Trophoblast cell (in vitro differentiated cells and primary cell): ENCODE measurements at regions not wholly inside any gene's neighbourhood (a gene's known extent, or its start where the extent isn't known, plus 50 kb on each side); places are given as distances from the start of the nearest gene placed in this dataset.

ENCODE experiments used
- DNase-seq, 2 donors: peaks; one replicate each; pipeline ENCODE4 v3.0.0-alpha.2; 2016
- H2AFZ ChIP-seq: 2 replicates; pipeline ENCODE4 v1.6.1; 2013; ENCODE audit warnings: low read length, moderate library complexity, mild to moderate bottlenecking; ENCODE audit not compliant: insufficient read depth, poor library complexity
- H2AK5ac ChIP-seq: 2 replicates; pipeline ENCODE4 v1.6.1; 2013; ENCODE audit warnings: mild to moderate bottlenecking, low read length
- H2BK120ac ChIP-seq: 2 replicates; pipeline ENCODE4 v1.6.1; 2013; ENCODE audit warnings: low read length, mild to moderate bottlenecking, moderate library complexity; ENCODE audit not compliant: insufficient read depth, poor library complexity
- H2BK12ac ChIP-seq: 2 replicates; pipeline ENCODE4 v1.6.1; 2013; ENCODE audit warnings: mild to moderate bottlenecking, low read length, moderate library complexity
- H2BK5ac ChIP-seq: 2 replicates; pipeline ENCODE4 v1.6.1; 2013; ENCODE audit warnings: low read length, low read depth, moderate library complexity, mild to moderate bottlenecking; ENCODE audit not compliant: poor library complexity
- H3K14ac ChIP-seq: 2 replicates; pipeline ENCODE4 v1.6.1; 2013; ENCODE audit warnings: mild to moderate bottlenecking, low read length
- H3K18ac ChIP-seq: 2 replicates; pipeline ENCODE4 v1.6.1; 2013; ENCODE audit warnings: mild to moderate bottlenecking, low read length
- H3K23ac ChIP-seq: 2 replicates; pipeline ENCODE4 v1.6.1; 2013; ENCODE audit warnings: low read length
- H3K27ac ChIP-seq: 2 replicates; pipeline ENCODE4 v1.5.1; 2013; ENCODE audit warnings: low read depth, mild to moderate bottlenecking, inconsistent platforms, low read length, moderate library complexity
- H3K27me3 ChIP-seq: 2 replicates; pipeline ENCODE4 v1.6.1; 2013; ENCODE audit warnings: inconsistent platforms, mild to moderate bottlenecking, low read length, moderate library complexity; ENCODE audit not compliant: insufficient read depth
- H3K36me3 ChIP-seq, 2 experiments: 1 replicate in 1 of 2; 2 replicates in 1 of 2; pipeline ENCODE4 v1.6.1; 2013; ENCODE audit warnings: low read length in 2 of 2, mild to moderate bottlenecking in 2 of 2, moderate library complexity in 1 of 2; ENCODE audit not compliant: insufficient read depth in 2 of 2, control insufficient read depth in 1 of 2
- H3K4ac ChIP-seq: 2 replicates; pipeline ENCODE4 v1.6.1; 2013; ENCODE audit warnings: low read depth, mild to moderate bottlenecking, low read length, moderate library complexity
- H3K4me1 ChIP-seq, 2 experiments: 1 replicate in 1 of 2; 2 replicates in 1 of 2; pipeline ENCODE4 v1.6.1; 2013; ENCODE audit warnings: low read length in 2 of 2, mild to moderate bottlenecking in 2 of 2, moderate library complexity in 1 of 2; ENCODE audit not compliant: insufficient read depth in 2 of 2, control insufficient read depth in 1 of 2
- H3K4me2 ChIP-seq: 2 replicates; pipeline ENCODE4 v1.6.1; 2013; ENCODE audit warnings: inconsistent platforms, mild to moderate bottlenecking, low read length, moderate library complexity
- H3K4me3 ChIP-seq: 2 replicates; pipeline ENCODE4 v1.5.1; 2013; ENCODE audit warnings: mild to moderate bottlenecking, low read depth, low read length, inconsistent platforms
- H3K79me1 ChIP-seq: one replicate; pipeline ENCODE4 v1.6.1; 2013; ENCODE audit warnings: low read length
- H3K79me2 ChIP-seq: 2 replicates; pipeline ENCODE4 v1.6.1; 2013; ENCODE audit warnings: low read length, mild to moderate bottlenecking; ENCODE audit not compliant: control insufficient read depth, insufficient read depth, poor library complexity
- H3K9ac ChIP-seq: 2 replicates; pipeline ENCODE4 v1.6.1; 2013; ENCODE audit warnings: mild to moderate bottlenecking, low read length
- H3K9me3 ChIP-seq: 2 replicates; pipeline ENCODE4 v1.6.1; 2013; ENCODE audit warnings: low read depth, mild to moderate bottlenecking, control low read depth, inconsistent platforms, low read length; ENCODE audit not compliant: insufficient read depth
- H4K12ac ChIP-seq: 2 replicates; pipeline ENCODE4 v1.6.1; 2013; ENCODE audit warnings: low read depth, mild to moderate bottlenecking, low read length, moderate library complexity
- H4K8ac ChIP-seq: 2 replicates; pipeline ENCODE4 v1.6.1; 2013; ENCODE audit warnings: low read depth, mild to moderate bottlenecking, low read length, moderate library complexity
- H4K91ac ChIP-seq: one replicate; pipeline ENCODE4 v1.6.1; 2013; ENCODE audit warnings: low read depth, mild to moderate bottlenecking, low read length, moderate library complexity
- WGBS: extraction: QIAGEN DNeasy Blood & Tissue Kit; methylation state at CpG from one replicate; pipeline ENCODE4 v1.1.7; 2013; ENCODE audit warnings: missing lambda C conversion rate; ENCODE audit not compliant: insufficient read length, insufficient coverage; ENCODE audit errors: extremely low coverage; 5-methylcytosine and 5-hydroxymethylcytosine counted together

- Histone ChIP-seq H3K18ac (no peak overlapping the region), H3K4me2 (no peak overlapping the region), H4K12ac (no peak overlapping the region), H3K9me3 (peaks cover 1% of the 10 kb centered on the region), H3K4ac (no peak overlapping the region), H4K91ac (no peak overlapping the region), H3K36me3 (no peaks in the 10 kb centered on the region), H3K4me1 (no peaks in the 10 kb centered on the region), H3K14ac (no peak overlapping the region), H2BK120ac (no peak overlapping the region), H2BK12ac (no peak overlapping the region), H3K79me2 (no peaks in the 10 kb centered on the region), H2AK5ac (no peak overlapping the region), H3K9ac (no peak overlapping the region), H3K27me3 (peaks cover 7% of the 10 kb centered on the region), H2AFZ (no peak overlapping the region), H3K27ac (no peak overlapping the region), H2BK5ac (no peak overlapping the region), H3K23ac (peak overlapping the region; percentile 72), H3K4me3 (no peak overlapping the region), H3K79me1 (no peaks in the 10 kb centered on the region), H4K8ac (no peak overlapping the region)
- no CpG with 5 or more reads among the region's 9 CpGs for WGBS
- DNase-seq = peak; percentile 27 to 35
These were observed 189.3 kb downstream of the TM9SF2 start for GRCh38 chr13:99690426-99691174.

- H3K4me1 ChIP-seq = no peaks in the 10 kb centered on the region
- H4K8ac ChIP-seq = no peak overlapping the region
- no peak overlapping the region for H2AK5ac ChIP-seq
- H2AFZ ChIP-seq = no peak overlapping the region
- H2BK12ac ChIP-seq = no peak overlapping the region
- no peak overlapping the region for H3K14ac ChIP-seq
- H3K27me3 ChIP-seq = peaks cover 7% of the 10 kb centered on the region
- H3K79me1 ChIP-seq = no peaks in the 10 kb centered on the region
- H3K4me3 ChIP-seq = no peak overlapping the region
- no CpG with 5 or more reads among the region's 6 CpGs for WGBS
- H3K27ac ChIP-seq = no peak overlapping the region
- no peak overlapping the region for H3K4me2 ChIP-seq
- peaks cover 1% of the 10 kb centered on the region for H3K9me3 ChIP-seq
- H3K18ac ChIP-seq = no peak overlapping the region
- H3K79me2 ChIP-seq = no peaks in the 10 kb centered on the region
- H3K9ac ChIP-seq = no peak overlapping the region
- no peak overlapping the region for H4K12ac ChIP-seq
- no peak overlapping the region for H2BK5ac ChIP-seq
- no peak overlapping the region for H4K91ac ChIP-seq
- DNase-seq = no peak
- no peak overlapping the region for H2BK120ac ChIP-seq
- no peak overlapping the region for H3K4ac ChIP-seq
- H3K23ac ChIP-seq = no peak overlapping the region
- no peaks in the 10 kb centered on the region for H3K36me3 ChIP-seq
These were observed 188.7 kb downstream of the TM9SF2 start for GRCh38 chr13:99689955-99690354.

- no peak overlapping the region for H3K4me2 ChIP-seq
- no peak overlapping the region for H3K27ac ChIP-seq
- no CpG with 5 or more reads among the region's 4 CpGs for WGBS
These were observed 187.5 kb downstream of the TM9SF2 start for GRCh38 chr13:99688776-99689175.

GRCh38 chr13:99687723-99688397 is 186.6 kb downstream of the TM9SF2 start:
- no peaks in the 10 kb centered on the region for H3K79me2 ChIP-seq
- H3K27me3 ChIP-seq = peaks cover 7% of the 10 kb centered on the region
- no peak overlapping the region for H3K9ac ChIP-seq
- no peaks in the 10 kb centered on the region for H3K79me1 ChIP-seq
- H3K18ac ChIP-seq = no peak overlapping the region
- no peak overlapping the region for H3K4me3 ChIP-seq
- no peak overlapping the region for H4K8ac ChIP-seq
- H2BK12ac ChIP-seq = no peak overlapping the region
- H3K27ac ChIP-seq = no peak overlapping the region
- no peak overlapping the region for H2AK5ac ChIP-seq
- no peak overlapping the region for H3K4me2 ChIP-seq
- no peaks in the 10 kb centered on the region for H3K36me3 ChIP-seq
- no peak overlapping the region for H3K4ac ChIP-seq
- DNase-seq = peak in 1 of 2 donors; percentile 16
- H3K14ac ChIP-seq = no peak overlapping the region
- no peak overlapping the region for H2BK120ac ChIP-seq
- no CpG with 5 or more reads among the region's 5 CpGs for WGBS
- H2BK5ac ChIP-seq = no peak overlapping the region
- H3K4me1 ChIP-seq = no peaks in the 10 kb centered on the region
- H3K9me3 ChIP-seq = no peaks in the 10 kb centered on the region
- no peak overlapping the region for H4K91ac ChIP-seq
- no peak overlapping the region for H4K12ac ChIP-seq
- no peak overlapping the region for H3K23ac ChIP-seq
- no peak overlapping the region for H2AFZ ChIP-seq

More at GRCh38 chr13:99688776-99689175, 187.5 kb downstream of the TM9SF2 start:
- no peak overlapping the region for H4K12ac ChIP-seq
- no peak for DNase-seq
- H3K18ac ChIP-seq = no peak overlapping the region
- H3K9ac ChIP-seq = no peak overlapping the region
- no peak overlapping the region for H3K4ac ChIP-seq
- no peaks in the 10 kb centered on the region for H3K9me3 ChIP-seq
- H2AK5ac ChIP-seq = no peak overlapping the region
- H2BK5ac ChIP-seq = no peak overlapping the region
- peaks cover 7% of the 10 kb centered on the region for H3K27me3 ChIP-seq
- no peak overlapping the region for H2BK120ac ChIP-seq
- H3K36me3 ChIP-seq = no peaks in the 10 kb centered on the region
- H2AFZ ChIP-seq = no peak overlapping the region
- no peaks in the 10 kb centered on the region for H3K4me1 ChIP-seq
- no peaks in the 10 kb centered on the region for H3K79me2 ChIP-seq
- H3K4me3 ChIP-seq = no peak overlapping the region
- H3K23ac ChIP-seq = no peak overlapping the region
- H3K79me1 ChIP-seq = no peaks in the 10 kb centered on the region
- no peak overlapping the region for H3K14ac ChIP-seq
- H2BK12ac ChIP-seq = no peak overlapping the region
- no peak overlapping the region for H4K91ac ChIP-seq
- no peak overlapping the region for H4K8ac ChIP-seq
